Coronary artery (tissue), 2 donors: ENCODE measurements at regions not wholly inside any gene's neighbourhood (a gene's known extent, or its start where the extent isn't known, plus 50 kb on each side); places are given as distances from the start of the nearest gene placed in this dataset.

ENCODE experiments used
- DNase-seq: peaks from one replicate; pipeline ENCODE4 v3.0.0-alpha.2; 2017; ENCODE audit warnings: low spot score
- H3K27ac ChIP-seq, 2 donors: fragments of 200-600 bp; sonication (generic); one replicate each; pipeline ENCODE4 v1.5.1; 2016 to 2019
- H3K4me3 ChIP-seq: fragments of 200-600 bp; sonication (generic); 2 replicates; pipeline ENCODE4 v1.5.1; 2016; ENCODE audit warnings: mild to moderate bottlenecking, moderate library complexity
- TF ChIP-seq, protein P1 (sequence below): fragments of 200-600 bp; sonication (generic); IDR thresholded peaks from one replicate; pipeline ENCODE4 v1.5.1; 2019; ENCODE audit warnings: antibody characterized with exemption

DNA sequence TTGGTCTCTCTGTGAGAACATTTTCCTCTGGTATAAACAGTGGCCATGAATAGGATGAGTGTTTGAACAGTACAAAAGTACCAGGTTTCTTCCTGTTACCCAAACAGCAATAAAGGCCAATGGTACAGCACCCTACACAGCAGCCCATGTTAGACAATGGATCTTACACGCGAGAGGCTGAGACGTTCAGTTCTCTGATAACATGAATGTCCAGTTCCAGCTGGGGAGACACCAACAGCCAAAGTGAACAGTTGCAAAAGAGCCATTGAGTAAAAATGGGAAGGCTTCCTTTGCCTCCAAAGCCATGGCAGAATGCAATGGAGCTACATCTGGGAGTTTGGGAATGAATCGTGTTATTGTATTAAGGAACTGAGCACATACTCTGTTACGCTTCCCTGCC, 246.8 kb upstream of the SGK1 start:
- TF ChIP-seq, protein P1, sequence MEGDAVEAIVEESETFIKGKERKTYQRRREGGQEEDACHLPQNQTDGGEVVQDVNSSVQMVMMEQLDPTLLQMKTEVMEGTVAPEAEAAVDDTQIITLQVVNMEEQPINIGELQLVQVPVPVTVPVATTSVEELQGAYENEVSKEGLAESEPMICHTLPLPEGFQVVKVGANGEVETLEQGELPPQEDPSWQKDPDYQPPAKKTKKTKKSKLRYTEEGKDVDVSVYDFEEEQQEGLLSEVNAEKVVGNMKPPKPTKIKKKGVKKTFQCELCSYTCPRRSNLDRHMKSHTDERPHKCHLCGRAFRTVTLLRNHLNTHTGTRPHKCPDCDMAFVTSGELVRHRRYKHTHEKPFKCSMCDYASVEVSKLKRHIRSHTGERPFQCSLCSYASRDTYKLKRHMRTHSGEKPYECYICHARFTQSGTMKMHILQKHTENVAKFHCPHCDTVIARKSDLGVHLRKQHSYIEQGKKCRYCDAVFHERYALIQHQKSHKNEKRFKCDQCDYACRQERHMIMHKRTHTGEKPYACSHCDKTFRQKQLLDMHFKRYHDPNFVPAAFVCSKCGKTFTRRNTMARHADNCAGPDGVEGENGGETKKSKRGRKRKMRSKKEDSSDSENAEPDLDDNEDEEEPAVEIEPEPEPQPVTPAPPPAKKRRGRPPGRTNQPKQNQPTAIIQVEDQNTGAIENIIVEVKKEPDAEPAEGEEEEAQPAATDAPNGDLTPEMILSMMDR: no peak
- DNase-seq: no peak
- H3K4me3 ChIP-seq: no peak overlapping the region
- H3K27ac ChIP-seq: no peak overlapping the region

DNA sequence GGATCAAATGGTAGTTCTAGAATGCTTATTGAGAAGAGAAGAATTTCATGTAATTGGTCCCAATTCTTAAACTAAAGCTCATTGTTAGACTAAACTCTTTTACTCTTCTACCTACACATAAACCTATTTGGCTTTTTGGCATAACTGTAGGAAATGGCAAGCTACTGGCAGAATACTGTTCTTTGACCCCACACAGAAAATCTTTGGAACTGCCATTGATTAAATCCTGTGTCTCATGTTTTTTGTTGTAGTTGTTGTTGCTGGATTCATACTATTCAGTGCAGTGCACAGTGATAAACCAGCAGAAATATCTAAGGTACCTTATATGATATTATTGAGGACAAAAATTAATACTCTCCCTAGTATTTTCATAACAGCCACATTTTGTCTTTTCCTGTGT, 242.1 kb upstream of the SGK1 start:
- Histone ChIP-seq H3K4me3 (no peak overlapping the region), H3K27ac (no peak overlapping the region)
- no peak for DNase-seq
- TF ChIP-seq, protein P1: no peak

DNA sequence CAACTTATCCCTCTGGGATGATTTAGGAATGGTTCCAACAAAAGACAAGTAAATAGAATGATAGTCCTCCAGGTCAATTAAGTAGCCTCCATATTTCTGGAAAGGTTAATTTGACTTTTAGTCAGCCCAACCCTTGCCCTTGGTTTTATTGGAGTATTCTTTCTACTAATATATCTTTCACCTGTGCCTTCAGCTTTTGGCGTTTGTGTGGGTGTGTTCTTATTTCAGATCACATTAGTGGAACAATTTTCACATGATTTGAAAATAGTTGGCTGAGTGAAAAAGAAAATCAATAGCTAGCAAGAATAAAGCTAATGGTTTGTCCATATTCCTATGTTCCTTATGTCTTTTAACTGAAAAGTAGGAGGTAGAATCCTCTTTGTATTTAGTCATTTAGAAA, 239.6 kb upstream of the SGK1 start:
- no peak for DNase-seq
- Histone ChIP-seq H3K4me3 (no peak overlapping the region), H3K27ac (no peak overlapping the region)
- TF ChIP-seq, protein P1: no peak

DNA sequence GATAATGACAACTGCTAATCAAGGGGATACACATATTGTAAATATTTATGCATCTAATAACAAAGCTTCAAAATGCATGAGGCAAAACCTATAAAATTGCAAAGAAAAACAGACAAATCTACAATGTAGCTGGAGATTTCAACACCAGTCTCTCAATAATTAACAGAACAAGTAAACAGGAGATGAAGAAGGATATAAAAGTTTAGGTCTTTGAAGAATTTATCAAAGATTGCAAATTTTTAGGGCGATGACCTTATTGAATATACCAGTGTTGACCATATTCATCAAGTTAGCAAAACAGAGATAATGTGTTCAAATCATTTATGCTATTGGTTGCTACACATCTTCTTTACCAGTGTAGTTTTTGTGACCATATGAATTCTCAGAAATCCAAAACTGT, 237.8 kb upstream of the SGK1 start:
- TF ChIP-seq, protein P1: no peak
- Histone ChIP-seq H3K4me3 (no peak overlapping the region), H3K27ac (no peak overlapping the region)
- DNase-seq: no peak

DNA sequence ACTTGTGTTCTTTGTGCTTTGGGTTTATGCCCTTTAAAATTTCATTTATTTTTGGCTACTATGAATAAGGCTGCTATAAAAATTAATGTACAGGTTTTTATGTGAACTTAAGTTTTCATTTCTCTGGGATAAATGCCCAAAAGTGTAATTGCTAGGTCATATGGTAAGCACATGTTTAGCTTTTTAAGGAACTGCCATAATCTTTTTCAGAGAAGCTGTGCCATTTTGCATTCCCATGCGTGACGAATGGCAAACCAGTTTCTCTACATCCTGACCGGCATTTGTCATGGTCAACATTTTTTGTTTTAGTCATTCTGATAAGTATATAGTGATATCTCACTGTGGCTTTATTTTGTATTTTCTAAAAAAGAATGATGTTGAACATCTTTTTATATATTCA, 236.0 kb upstream of the SGK1 start:
- TF ChIP-seq, protein P1: no peak
- no peak for DNase-seq
- H3K4me3 ChIP-seq: no peak overlapping the region
- no peak overlapping the region for H3K27ac ChIP-seq

DNA sequence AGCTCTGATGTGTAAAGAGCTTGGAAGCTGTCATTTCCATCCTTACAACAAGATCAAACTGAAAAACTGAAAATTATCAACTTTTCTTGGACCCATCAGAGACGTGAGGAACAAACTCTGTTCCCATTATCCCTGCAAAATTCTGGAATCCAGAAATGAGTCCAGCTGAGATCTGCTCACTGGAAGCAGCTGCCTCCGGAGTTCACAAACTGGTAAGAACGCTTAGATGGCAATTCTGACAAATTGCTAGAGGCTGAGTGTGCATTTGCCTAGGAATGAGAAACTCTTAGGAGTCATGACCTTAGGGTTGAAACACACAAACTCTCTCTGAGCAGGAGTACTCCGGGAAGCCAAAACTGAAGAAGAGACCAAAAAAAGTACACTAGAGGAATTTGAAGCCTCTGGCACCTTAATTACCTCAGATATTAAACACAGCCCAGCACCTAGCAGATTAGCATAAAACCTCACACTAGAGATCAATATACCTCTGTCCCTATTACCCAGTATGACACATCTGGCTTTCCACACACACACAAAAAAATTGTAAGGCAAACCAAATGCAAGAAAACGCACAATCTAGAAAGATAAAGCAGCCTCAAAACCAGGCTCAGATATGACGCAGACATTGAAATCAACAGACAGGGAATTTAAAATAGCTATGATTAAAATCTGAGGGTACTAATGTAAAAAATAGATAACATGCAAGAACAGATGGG, 233.5 kb upstream of the SGK1 start:
- TF ChIP-seq, protein P1: no peak
- no peak overlapping the region for H3K27ac ChIP-seq
- DNase-seq: no peak
- H3K4me3 ChIP-seq: no peak overlapping the region

DNA sequence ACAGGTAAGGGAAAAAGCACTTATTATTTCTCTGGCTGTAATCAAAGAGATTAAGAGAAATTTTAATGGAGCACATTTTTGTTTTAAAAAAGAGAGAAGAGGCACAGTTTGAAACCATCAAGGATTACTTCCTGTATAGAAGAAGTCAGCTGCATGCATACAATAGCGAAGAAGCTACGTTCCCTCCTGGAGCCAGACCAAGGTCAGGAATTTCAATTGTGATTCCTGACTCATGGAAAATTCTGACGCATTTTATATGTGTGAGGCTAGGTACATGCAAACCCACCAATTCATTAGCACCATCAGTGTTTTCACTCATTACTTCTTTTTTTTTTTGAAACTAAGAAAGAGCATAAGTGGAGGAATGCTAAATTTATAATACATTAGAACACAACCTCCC, 232.7 kb upstream of the SGK1 start:
- Histone ChIP-seq H3K27ac (no peak overlapping the region), H3K4me3 (no peak overlapping the region)
- TF ChIP-seq, protein P1: no peak
- no peak for DNase-seq
